Activated naive CD4-positive, alpha-beta T cell treated with anti-CD3 and anti-CD28 coated beads, Interleukin-2, amount 50 U/mL, for 16 hours (primary cell): ENCODE measurements at regions not wholly inside any gene's neighbourhood (a gene's known extent, or its start where the extent isn't known, plus 50 kb on each side); places are given as distances from the start of the nearest gene placed in this dataset.
"Not testable (repeated sequence)": the region's sequence is repeated elsewhere in the genome, so short reads cannot be mapped to it uniquely, and the experiment has no call there.

Experiments
- DNase-seq: peaks from one replicate; pipeline ENCODE4 v3.0.0-alpha.2; 2020

DNA sequence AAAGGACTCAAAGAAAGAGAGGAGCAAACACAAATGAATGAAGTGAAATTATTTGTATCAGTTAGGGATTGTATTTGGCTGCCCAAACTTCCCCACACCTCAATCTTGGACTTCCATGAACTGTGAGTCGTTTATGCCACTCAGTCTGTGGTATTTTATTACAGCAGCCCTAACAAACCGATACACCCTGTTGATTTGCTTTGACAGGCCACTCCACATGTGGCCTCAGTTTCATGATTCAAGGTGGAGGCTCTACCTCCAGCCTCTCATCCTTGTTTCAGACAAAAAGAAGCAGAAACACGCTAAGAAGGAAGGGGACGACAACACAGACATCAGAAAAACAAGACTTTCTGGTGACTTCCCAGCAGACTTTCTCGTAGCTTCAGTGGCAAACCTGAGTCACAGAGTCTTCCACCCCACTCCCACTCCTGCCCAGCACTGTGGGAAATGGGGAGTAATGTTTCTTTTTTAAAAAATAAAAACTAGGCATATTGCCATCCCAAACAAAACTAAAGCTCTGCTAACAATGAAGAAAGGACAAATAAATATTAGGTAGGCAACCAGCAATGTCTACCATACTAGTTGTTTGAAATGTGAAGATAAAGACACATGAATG, 52.2 kb upstream of the ABCA1 start:
- DNase-seq = no peak

- DNase-seq = no peak
These were observed 53.7 kb upstream of the ABCA1 start for GRCh38 chr9:104981543-104982129.

GRCh38 chr9:104982543-104982942, 54.6 kb upstream of the ABCA1 start:
- no peak for DNase-seq

GRCh38 chr9:104983491-104983890, 55.5 kb upstream of the ABCA1 start:
- no peak for DNase-seq

DNA sequence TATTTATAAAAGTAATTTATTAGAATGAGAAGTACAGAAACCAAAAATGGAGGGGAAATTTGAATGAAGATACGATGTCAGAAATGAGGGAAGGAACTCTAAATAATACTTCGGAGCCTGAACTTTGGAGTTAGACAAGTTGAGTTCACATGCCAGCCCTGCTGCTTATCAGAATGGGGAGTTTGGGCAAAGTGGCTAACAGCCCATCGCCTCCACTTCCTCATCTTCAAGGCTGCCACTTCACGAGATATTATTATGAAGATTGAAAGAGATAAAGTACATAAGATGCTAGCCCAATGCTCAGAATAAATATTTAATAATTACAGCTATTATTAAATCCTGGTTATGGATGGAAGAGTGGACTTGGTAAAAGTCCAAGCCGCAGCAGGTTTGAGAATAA, 56.2 kb upstream of the ABCA1 start:
- DNase-seq = no peak

DNA sequence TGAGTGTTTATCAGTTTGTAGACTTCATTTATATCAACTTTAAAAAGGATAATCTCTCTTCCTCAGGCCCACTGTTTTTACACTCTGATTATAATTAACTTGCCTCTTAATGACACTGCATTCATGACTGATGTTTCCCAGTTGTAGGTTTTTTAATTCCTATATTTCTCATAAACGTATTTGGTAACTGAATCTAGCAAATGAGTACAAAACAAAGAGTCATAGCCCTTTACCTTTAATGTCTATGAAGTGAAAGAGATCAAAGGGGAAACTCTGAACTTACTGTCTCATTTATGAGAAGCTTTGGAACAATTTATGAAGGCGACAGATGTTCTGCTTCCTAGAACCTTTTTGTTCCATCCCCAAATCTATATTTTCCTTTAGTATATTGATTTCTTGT, 56.6 kb upstream of the ABCA1 start:
- no peak for DNase-seq

- no peak for DNase-seq
These were observed 57.0 kb upstream of the ABCA1 start for GRCh38 chr9:104984948-104985347.

DNA sequence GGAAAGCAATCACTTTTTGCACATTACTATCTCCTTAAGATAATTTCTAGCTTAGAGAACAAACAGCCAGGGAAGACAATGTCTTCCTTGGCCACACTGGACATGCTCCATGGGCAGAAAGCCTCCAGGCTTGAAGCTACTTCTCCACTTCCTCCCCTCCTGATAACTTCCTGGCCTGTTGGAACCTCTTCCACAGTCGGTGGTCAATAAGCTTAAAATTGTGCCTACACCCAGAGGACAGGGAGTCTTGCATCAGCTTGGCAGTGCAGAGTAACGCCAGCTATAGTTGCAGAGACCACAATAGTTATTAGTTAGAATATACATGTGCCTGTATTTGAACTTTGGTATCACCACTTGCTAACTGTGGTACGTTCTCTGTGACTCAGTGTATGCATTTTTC, 58.1 kb upstream of the ABCA1 start:
- DNase-seq = no peak

DNA sequence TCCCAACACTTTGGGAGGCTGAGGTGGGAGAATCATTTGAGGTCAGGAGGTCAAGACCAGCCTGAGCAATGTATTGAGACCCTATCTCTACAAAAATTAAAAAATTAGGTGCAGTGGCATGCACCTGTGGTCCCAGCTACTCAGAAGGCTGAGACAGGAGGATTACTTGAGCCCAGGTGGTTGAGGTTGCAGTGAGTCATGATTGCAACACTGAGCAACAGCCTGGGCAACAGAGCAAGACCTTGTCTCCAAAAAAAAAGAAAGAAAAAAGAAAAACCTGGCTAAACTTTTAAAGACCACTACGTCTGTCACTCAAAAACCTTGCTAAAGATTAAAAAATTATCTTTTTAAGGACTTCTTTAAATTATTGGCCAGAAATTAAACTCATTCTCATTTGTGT, 59.8 kb upstream of the ABCA1 start:
- DNase-seq = no peak

- no peak for DNase-seq
These were observed 60.6 kb upstream of the ABCA1 start for GRCh38 chr9:104988539-104988938.

- peak; percentile 84 for DNase-seq
These were observed 63.4 kb upstream of the ABCA1 start for GRCh38 chr9:104991144-104991953.

DNA sequence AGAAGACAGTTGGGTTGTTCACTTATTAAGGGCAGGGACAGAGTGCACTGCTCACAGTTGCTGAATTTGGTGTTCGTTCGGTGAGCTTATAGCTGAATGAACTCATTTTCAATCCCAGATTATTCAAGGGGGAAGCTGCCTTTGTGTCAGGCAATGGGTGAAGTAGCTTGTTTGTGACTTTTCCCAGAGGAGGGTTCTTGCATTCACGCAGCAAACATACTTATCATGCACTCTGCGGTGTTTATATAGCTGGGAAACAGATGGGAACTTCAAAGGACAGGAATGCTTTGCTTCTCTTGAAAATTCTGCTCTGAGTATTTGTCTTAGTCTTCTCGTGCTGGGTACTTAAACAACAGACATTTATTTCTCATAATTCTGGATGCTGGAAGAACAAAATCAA, 64.7 kb upstream of the ABCA1 start:
- no peak for DNase-seq

DNA sequence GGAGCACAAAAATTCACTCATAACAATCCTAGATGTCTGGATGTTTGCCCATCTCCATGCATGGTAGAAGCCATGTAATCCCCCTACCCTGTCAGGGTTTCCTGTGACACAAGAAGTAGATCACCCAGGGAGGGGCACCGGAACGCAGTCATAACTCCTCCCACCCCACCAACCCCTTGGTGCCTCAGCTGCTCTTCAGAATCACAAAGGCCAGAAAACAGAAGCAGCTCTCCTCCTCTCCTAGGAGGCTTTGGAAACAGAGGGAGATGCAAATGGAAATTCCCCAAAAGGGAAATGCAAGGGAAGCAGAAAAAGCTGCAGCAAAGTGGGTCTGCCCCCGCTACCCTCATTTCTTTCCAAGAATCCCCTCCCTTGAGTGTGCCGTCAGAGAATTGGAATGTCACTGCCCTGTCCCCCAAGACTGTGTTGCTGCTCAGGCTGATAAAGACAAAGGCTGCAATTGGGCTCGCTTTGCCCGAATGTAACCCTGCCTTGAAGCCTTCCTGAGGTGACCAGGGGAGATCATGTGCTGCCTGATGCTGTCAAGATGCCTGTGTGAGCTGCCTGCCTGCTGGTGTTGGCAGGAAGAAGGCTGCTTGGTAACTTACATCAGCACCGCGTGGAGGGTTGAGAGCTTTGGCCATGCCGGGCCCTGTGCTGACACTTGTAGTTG, 65.5 kb upstream of the ABCA1 start:
- DNase-seq = no peak

- no peak for DNase-seq
These were observed 69.6 kb upstream of the ABCA1 start for GRCh38 chr9:104997536-104997935.

DNA sequence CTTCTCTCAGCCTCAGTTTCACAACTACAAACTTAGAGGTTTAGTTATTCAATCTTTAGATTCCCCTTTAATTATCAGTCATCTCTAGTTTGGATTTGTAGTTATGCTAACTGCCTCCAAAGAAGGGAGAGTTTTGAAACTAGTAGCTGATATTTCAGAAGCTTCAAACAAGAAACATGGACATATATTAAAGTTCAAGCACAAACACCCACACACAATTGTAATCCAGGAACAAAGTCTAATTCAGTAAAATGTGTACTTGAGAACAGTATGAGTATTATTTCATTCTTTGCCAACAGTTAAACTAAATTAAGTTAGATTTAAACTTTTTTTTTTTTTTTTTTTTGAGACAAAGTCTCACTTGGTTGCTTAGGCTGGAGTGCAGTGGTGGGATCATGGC, 71.2 kb upstream of the ABCA1 start:
- no peak for DNase-seq

DNA sequence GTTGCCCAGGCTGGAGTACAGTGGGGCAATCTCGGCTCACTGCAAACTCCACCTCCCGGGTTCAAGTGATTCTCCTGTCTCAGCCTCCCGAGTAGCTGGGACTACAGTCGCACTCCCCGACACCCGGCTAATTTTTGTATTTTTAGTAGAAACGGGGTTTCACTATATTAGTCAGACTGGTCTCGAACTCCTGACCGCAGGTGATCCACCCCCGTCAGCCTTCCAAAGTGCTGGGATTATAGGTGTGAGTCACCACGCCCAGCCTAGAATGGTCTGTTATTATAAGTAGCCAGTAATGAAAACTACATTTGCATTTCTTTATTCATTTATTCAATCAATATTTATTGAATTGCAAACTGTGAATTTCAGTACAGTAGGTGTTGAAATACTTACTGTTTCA, 72.6 kb upstream of the ABCA1 start:
- not testable (repeated sequence) for DNase-seq

- no peak for DNase-seq
These were observed 76.6 kb upstream of the ABCA1 start for GRCh38 chr9:105004466-105005090.

- no peak for DNase-seq
These were observed 77.2 kb upstream of the ABCA1 start for GRCh38 chr9:105005186-105005585.

- no peak for DNase-seq
These were observed 78.6 kb upstream of the ABCA1 start for GRCh38 chr9:105006514-105006913.

GRCh38 chr9:105007143-105007542, 79.2 kb upstream of the ABCA1 start:
- no peak for DNase-seq

GRCh38 chr9:105010089-105010488, 82.1 kb upstream of the ABCA1 start:
- DNase-seq = not testable (repeated sequence)

DNA sequence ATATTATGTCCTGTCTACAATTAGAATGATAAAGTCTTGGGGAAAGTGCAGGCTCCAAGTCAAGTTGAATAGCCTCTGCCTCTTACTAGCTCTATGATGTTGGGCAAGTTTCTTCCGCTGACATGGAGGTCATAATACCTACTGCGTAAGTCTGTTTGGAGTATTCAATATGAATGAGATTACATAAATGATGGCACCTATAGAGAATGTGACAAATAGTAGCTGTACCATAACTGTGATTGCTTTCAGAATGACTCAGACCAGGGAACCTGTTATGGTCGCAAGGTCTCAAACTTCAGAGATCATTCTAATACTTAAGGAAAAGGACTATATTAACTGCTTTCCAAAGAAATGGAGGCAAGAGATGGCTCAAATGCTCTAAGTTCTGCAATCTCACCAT, 94.0 kb upstream of the ABCA1 start:
- DNase-seq = no peak

DNA sequence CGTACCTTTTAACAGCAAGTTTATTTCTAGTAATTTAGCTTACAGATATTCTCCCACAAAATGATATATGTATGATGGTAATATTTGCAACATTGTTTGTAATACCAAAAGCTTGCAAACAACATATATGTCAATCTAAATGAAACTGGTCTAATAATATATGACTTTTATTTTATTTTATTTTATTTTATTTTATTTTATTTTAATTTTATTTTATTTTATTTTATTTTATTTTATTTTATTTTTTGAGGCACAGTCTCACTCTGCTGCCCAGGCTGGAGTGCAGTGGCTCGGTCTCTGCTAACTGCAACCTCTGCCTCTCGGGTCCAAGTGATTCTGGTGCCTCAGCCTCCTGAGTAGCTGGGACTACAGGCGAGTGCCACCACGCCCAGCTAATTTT, 94.6 kb upstream of the ABCA1 start:
- not testable (repeated sequence) for DNase-seq
